Neural cell (in vitro differentiated cells): ENCODE measurements at regions not wholly inside any gene's neighbourhood (a gene's known extent, or its start where the extent isn't known, plus 50 kb on each side); places are given as distances from the start of the nearest gene placed in this dataset.

Experiments used
- EP300 ChIP-seq: fragments of 450-650 bp; conservative IDR thresholded peaks from 2 replicates; pipeline ENCODE4 v1.6.1; 2014; ENCODE audit warnings: antibody characterized with exemption, mild to moderate bottlenecking, moderate library complexity; ENCODE audit not compliant: poor library complexity, severe bottlenecking
- EZH2 ChIP-seq: fragments of 200-600, 300-800 bp; shearing (Covaris generic), sonication (generic); IDR thresholded peaks from 2 replicates; pipeline ENCODE4 v1.6.1; 2014; ENCODE audit warnings: antibody characterized with exemption, low read length, borderline replicate concordance, mild to moderate bottlenecking; ENCODE audit not compliant: insufficient read depth, poor library complexity, severe bottlenecking
- MXI1 ChIP-seq: fragments of 450-650 bp; conservative IDR thresholded peaks from 2 replicates; pipeline ENCODE4 v1.6.1; 2014; ENCODE audit warnings: antibody characterized with exemption, mild to moderate bottlenecking; ENCODE audit not compliant: poor library complexity, severe bottlenecking
- TF ChIP-seq, protein P1 (sequence below): fragments of 450-650 bp; IDR thresholded peaks from 2 replicates; pipeline ENCODE4 v1.5.1; 2014; ENCODE audit warnings: antibody characterized with exemption, mild to moderate bottlenecking, moderate library complexity; ENCODE audit not compliant: poor library complexity, severe bottlenecking

DNA sequence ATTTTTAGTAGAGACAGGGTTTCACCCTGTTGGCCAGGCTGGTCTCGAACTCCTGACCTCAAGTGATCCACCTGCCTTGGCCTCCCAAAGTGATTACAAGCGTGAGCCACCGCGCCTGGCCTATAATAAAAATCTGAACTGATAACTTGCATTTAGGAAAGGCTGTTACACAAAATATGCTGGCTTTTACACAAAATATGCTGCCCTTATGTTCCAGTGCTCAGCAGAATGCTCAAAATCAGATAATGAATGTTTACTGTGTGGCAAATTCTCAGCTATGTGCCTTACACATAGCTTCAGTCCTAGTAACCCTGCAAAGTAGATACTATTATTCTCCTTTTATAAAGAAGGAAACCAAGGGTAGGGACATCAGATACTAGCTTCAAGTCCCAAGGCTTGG is 141.3 kb upstream of the MSX2 start:
- TF ChIP-seq EP300 (no peak), EZH2 (no peak), MXI1 (no peak)
- TF ChIP-seq, protein P1, sequence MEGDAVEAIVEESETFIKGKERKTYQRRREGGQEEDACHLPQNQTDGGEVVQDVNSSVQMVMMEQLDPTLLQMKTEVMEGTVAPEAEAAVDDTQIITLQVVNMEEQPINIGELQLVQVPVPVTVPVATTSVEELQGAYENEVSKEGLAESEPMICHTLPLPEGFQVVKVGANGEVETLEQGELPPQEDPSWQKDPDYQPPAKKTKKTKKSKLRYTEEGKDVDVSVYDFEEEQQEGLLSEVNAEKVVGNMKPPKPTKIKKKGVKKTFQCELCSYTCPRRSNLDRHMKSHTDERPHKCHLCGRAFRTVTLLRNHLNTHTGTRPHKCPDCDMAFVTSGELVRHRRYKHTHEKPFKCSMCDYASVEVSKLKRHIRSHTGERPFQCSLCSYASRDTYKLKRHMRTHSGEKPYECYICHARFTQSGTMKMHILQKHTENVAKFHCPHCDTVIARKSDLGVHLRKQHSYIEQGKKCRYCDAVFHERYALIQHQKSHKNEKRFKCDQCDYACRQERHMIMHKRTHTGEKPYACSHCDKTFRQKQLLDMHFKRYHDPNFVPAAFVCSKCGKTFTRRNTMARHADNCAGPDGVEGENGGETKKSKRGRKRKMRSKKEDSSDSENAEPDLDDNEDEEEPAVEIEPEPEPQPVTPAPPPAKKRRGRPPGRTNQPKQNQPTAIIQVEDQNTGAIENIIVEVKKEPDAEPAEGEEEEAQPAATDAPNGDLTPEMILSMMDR, result no peak
